ENCODE measurements at regions not wholly inside any gene's neighbourhood (a gene's known extent, or its start where the extent isn't known, plus 50 kb on each side); places are given as distances from the start of the nearest gene placed in this dataset.

GRCh38 chr20:24089576-24089975 is 101.0 kb upstream of the GGTLC1 start:
- TF ChIP-seq REST (IDR thresholded peaks at IDR 0.05; ENCODE audit: insufficient read depth in 1 of 2, low read depth in 2 of 2, low read length in 1 of 2) (no peak), CTCF (IDR thresholded peaks at IDR 0.05) (no peak), SIN3A (IDR thresholded peaks at IDR 0.05; ENCODE audit: borderline replicate concordance, insufficient read depth, low read depth, low read length) (no peak)
